ENCODE measurements at regions not wholly inside any gene's neighbourhood (a gene's known extent, or its start where the extent isn't known, plus 50 kb on each side); places are given as distances from the start of the nearest gene placed in this dataset.
"Not testable (repeated sequence)": the region's sequence is repeated elsewhere in the genome, so short reads cannot be mapped to it uniquely, and the experiment has no call there.

DNA sequence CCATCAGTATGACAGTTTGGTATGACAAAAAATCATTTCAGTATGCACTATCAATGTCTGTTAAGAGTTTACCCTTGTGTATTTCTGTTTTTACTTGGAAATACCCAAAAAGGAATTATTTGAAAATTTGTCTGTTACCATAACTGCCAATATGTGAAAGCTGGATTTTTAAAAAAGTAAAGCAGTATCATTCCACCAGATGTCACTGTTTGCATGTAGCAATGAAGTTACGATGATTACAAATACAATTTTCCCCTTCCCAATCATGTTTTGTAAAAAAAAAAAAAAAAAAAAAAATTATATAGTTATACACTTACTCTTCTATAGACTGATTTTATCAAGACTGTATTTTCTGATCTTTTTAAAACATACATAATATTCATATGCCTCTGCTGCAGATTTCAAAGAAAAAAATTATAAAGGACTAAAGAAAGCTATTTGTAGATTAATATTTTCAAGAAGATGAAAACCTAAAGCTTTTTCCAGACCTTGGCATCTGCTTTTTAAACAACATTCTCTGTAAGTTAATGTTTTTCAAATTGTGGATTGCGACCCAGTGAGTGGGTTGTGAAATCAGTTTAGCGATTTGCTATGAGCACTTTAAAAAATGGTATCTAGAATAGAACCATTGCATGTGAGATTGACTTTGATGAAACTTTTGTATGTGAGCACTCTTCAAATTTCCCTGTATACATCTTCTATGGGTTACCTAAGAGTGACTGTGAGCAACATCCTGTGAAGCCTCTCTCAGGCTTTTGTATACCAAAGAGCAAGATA is 114.2 kb downstream of the TTC6 start:
- intact Hi-C loops (cut with micrococcal nuclease) = no loop called here
- ATAC-seq = no peak
- no peak for DNase-seq

DNA sequence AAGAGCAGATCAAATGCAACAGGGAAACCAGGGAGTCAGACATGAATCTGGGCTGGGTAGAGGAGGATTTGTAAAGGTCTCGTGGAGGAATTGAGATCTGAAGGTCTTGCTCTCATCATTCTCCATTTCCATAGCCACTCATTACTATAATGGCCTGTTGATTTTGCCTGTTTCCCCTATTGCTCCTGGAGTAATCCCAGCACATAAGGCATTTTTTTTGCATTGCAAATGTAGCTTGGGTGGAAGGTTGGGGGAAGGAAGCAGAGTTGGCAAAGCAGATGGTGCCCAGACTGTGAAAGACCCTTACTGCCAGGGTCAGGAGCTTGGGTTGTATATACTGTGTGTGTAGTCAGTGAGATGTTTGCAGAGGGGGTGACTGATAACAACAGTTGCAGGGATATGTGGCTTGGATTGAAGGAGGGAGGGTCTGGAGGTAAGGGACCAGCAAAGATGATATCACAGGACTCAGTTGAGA is 116.0 kb downstream of the TTC6 start:
- intact Hi-C loops (cut with micrococcal nuclease) = no loop called here
- ATAC-seq (no peak), DNase-seq (no peak)

- intact Hi-C loops (cut with micrococcal nuclease) = no loop called here
- DNase-seq (no peak), ATAC-seq (no peak)
Measured at GRCh38 chr14:37711831-37712475, 116.5 kb downstream of the TTC6 start.

DNA sequence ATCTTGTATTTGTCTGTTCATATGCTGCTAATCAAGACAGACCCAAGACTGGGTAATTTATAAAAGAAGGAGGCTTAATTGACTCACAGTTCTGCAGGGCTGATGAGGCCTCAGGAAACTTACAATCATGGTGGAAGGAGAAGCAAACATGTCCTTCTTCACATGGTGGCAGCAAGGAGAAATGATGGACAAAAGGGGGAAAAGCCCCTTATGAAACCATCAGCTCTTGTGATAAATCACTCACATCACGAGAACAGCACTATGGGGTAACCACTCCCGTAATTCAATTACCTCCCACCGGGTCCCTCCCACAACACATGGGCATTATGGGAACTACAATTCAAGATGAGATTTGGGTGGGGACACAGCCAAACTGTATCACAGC is 117.0 kb downstream of the TTC6 start:
- intact Hi-C loops (cut with micrococcal nuclease); DNase-seq; ATAC-seq: not testable (repeated sequence)

DNA sequence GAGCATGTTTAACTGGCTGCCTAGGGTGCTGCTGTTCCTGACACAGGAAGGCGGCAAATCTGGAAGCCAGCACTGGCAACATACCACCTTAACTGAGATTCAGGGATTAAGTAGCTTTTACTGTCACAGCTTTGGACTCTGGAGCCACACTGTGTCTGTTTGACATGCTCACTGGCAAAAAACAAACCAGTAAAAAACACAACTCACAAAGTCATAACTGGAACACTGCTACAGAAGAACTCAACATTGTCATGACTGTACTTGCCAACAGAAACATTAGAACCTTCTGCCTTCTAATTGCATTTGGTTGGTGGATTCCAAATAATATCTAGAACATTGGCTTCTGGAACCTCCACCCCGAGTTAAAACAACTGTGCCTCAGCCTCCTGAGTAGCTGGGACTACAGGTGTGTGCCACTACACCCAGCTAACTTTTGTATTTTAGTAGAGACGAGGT is 117.6 kb downstream of the TTC6 start:
- ATAC-seq (no peak), DNase-seq (no peak)
- intact Hi-C loops (cut with micrococcal nuclease) = no loop called here

DNA sequence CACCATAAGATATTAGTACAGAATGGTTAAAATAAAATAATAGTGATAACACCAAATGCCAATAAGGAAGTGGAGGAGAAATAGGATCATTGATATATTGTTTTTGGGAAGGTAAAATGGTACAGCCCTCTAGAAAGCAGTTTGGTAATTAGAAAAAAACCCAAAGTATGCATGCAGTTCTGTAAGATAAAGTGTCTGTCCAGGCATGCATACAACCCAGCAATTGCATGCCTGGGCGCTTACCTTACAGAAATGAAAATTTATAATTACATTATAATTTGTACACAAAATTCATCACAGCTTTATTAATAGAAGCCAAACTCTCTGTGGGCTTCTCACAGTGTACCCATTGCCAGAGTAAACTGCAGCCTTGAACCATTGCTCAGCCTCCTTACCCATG is 124.7 kb downstream of the TTC6 start:
- DNase-seq (no peak), ATAC-seq (no peak)
- intact Hi-C loops (cut with micrococcal nuclease) = no loop called here

DNA sequence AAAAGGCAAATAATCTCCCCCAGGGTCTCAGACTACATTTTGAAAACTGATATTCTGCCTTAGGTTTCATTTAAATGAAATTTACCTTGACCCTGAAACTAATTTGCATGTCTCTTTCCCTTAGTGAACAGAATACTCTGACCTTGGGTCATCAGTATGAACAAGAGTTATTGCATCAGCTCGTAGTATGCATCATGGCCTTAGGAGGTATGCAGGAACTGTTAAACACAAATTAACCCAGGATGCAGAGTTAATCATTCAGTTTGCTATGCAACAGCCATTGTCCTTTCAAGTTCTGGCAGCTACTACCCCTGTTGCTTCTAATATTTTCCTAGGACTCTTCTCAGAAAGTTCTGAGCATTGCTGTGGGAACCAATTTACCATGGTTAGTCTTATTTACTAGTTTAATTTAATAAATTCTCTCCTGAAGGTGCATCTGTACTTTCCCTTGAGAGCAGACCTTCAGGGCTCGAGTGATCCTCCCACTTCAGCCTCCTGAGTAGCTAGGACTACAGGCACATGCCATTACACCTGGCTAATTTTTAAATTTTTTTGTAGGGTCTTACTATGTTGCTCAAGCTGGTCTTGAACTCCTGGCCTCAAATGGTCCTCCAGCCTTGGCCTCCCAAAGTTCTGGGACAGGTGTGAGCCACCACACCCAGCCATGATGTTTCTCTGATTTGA is 126.7 kb downstream of the TTC6 start:
- ATAC-seq (no peak), DNase-seq (no peak)
- intact Hi-C loops (cut with micrococcal nuclease) = no loop called here

DNA sequence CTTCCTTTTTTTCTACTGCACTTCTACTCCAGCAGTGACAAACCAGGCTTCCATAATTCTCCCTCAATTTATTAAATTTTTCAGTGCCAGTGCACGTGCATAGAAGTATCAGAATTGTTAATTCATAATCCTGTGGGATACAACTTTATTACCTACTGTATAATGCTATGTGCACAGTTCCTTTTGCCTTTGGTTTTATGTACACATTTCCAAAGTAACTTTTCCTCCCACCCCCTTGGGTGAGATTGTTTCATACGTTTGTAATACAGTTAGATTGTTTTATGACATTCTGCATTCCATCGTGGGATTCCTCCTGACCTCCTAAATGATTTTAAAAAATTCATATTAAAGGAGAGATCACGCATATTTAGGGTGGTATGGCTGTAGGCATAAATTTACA is 128.1 kb downstream of the TTC6 start:
- no peak for ATAC-seq
- no peak for DNase-seq
- intact Hi-C loops (cut with micrococcal nuclease) = no loop called here

- intact Hi-C loops (cut with micrococcal nuclease) = no loop called here
- ATAC-seq = no peak
- DNase-seq = no peak
Measured at GRCh38 chr14:37726708-37727107, 131.3 kb downstream of the TTC6 start.

DNA sequence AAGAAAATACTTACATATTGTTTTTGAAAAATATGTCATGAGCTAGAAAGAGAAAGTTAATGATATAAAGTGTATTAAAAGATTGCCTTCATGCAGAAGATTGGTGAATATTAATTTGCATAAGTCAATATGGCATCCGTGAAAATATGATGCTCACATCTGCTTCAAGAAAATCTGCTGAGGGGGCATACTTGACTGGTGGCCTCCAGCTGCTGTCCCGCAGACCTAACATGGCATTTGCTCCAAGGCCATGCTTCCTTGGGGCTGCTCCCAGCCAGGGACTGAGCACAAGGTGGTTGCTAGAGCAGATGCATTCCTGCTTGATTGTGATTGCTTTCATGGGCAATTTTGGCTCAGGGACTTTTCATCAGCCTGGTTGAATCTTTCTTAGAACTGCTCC is 133.8 kb downstream of the TTC6 start:
- DNase-seq = no peak
- no peak for ATAC-seq
- intact Hi-C loops (cut with micrococcal nuclease) = no loop called here

DNA sequence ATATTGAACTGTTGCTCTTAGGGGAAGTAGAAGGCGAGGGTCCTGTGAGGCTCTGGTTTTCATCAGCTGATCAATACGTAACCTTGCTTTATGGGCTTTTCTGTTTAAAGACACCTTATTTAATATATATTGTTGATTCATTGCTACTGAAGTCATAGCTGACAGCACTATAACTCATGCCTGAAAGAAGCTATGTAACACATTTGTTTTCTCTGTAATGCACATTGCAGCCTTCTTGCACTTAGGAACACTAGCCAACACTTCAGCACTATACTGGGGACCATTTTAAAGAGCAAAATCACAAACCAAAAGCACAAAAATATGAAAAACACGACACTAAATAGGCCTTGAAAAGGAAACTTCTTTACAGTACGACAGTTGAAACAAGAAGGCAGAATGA is 135.7 kb downstream of the TTC6 start:
- intact Hi-C loops (cut with micrococcal nuclease) = no loop called here
- DNase-seq (no peak), ATAC-seq (no peak)

DNA sequence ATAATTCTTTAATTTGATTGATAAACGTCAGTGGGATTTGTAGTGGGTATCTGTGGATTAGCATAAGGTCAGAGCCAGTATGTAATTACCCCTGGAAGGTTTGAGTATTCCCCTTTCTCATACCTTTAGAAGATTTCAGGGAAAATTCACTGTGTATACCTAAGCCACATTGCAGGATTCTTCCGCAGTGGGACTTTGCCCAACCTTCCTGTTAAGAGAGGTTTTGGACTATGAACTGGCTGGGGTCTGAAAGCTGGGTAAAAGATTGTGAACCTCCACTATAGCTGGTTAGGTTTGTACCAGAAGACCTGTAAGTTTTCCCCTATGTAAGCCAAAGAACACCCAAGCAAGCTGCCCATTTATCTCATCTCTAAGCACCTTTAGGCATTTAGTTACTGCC is 150.2 kb downstream of the TTC6 start:
- ATAC-seq (no peak), DNase-seq (no peak)
- intact Hi-C loops (cut with micrococcal nuclease) = no loop called here

- DNase-seq (no peak), ATAC-seq (no peak)
- intact Hi-C loops (cut with micrococcal nuclease) = no loop called here
Measured at GRCh38 chr14:37746140-37746832, 150.9 kb downstream of the TTC6 start.

- DNase-seq (no peak), ATAC-seq (no peak)
- intact Hi-C loops (cut with micrococcal nuclease) = no loop called here
Measured at GRCh38 chr14:37753459-37753858, 158.0 kb downstream of the TTC6 start.

- intact Hi-C loops (cut with micrococcal nuclease); DNase-seq; ATAC-seq: not testable (repeated sequence)
Measured at GRCh38 chr14:37760275-37760674, 164.8 kb downstream of the TTC6 start.

- DNase-seq = no peak
- intact Hi-C loops (cut with micrococcal nuclease) = no loop called here
Measured at GRCh38 chr14:37763266-37763665, 167.8 kb downstream of the TTC6 start.

GRCh38 chr14:37772283-37772682 is 176.9 kb downstream of the TTC6 start:
- DNase-seq; intact Hi-C loops (cut with micrococcal nuclease); ATAC-seq: not testable (repeated sequence)

More at GRCh38 chr14:37763266-37763665, 167.8 kb downstream of the TTC6 start:
- ATAC-seq = no peak

GRCh38 chr14:37776791-37777499 is 181.5 kb downstream of the TTC6 start:
- DNase-seq (no peak), ATAC-seq (no peak)
- intact Hi-C loops (cut with micrococcal nuclease) = no loop called here

All from left ventricle myocardium superior (tissue), 1 donor.